Fibroblast of peridontal ligament (primary cell): ENCODE measurements at regions not wholly inside any gene's neighbourhood (a gene's known extent, or its start where the extent isn't known, plus 50 kb on each side); places are given as distances from the start of the nearest gene placed in this dataset.
A peak's percentile ranks its signal among the peaks of the same experiment; 100 is the strongest.
"Not testable (repeated sequence)": the region's sequence is repeated elsewhere in the genome, so short reads cannot be mapped to it uniquely, and the experiment has no call there.

Experiments used
- DNase-seq: peaks from one replicate; pipeline ENCODE4 v3.0.0-alpha.2; 2010; ENCODE audit errors: extremely low read depth

DNA sequence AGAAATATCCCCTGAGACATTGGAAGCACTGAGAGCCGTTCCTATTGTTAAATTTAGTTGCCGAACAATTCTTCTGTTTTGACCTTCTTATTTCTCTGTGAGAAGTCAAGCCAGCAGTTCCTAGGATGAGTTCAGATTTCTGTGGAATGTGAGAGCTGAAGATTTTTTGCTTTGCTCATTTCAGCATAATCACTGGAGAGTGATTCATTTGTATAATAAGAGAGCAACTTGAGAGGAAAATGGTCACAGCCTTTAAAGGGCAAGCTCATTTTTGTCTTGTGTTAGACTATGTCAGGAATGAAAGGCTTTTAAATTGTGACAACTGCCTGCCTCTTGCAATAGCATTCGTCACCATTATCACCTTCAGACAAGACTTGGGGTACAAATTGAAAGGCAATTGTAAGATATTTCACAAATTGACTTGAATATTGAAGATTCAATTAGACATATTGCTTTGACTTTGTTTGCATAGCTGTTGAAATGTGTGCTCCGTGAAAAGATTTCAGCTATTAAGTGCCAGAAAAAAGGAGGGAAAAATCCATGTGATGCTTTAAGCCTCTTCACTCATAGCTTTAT is 900.0 kb upstream of the GOT2 start:
- peak; percentile 93 for DNase-seq

DNA sequence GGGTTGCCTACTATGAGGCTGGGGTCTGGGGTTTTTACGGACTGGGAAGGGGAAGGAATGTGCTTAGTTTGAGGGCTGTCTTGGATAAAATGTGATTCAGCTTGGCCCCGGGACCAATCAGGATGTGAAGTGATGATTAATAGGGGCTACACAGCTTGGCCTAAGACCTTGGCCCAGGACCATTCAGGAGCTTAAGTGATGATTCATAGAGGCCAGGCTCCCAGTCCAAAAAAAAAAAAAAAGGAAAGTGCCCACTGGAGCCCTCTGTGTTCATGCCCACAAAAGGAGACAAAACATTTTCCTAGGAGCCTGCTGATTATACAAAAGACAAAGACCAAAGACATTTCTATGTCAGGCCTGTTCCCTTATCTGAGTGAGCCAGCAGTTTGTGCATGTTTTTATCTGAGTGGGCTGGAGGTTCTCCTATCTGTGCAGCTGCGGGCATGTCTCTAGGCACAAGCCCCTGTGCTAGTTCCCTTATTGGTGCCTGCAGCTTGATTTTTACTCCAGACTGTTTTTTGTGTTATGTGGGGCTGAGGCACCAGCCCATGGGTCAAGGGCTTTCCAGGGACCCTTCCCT is 898.2 kb upstream of the GOT2 start:
- DNase-seq, result peak; percentile 86

DNA sequence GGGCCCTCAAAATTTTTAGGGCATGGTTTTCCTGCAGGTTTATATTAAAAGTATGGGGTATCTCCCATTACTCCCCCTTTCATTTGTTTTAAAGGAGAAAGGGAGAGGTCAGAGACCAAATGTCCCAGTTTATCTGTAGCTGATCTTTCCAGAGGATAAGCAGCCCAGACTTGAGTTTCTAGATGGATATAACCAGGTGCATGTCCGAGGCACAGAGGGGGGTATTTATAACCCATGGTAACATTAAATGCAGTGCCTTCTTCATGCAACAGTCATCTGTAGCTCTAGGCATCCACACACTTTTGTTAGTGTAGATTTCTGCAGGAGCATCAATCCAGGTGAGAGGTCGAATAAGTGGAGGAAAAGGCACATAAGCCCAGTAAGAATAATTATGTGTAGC is 890.3 kb upstream of the GOT2 start:
- DNase-seq, result not testable (repeated sequence)

DNA sequence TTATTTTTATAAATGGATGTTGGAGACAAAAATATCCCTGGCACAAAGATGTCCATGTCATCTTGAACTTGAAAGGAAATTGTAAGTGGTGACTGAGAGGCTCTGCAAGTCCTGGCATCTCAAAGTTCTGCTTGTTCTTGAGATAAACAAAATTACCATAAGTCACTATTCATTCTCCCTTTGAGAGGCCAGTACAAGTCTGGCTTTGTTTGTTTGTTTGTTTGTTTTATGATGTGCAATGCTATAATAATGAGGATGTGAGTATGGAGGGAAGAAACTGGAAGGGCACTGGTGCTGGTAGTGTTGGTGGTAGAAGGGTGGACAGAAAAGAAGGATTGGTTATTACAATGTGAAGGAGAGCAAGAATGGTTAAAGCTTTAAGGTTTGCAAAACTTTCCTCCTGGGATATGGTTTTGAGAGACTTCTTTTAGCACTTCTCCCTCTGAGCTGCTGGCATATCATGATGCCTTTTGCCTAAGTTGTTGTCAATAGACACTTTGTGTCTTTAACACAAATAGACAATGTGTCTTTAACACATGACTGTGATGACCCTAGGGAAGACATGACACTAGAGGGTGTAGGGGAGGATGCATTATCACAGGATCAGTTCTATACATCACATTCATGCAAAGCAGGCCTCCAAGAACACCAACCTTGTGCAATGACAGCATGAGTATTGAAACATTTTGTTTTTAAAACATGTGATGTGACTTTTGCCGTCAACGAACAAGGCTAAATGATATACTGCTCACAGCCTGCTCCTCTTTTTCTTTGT is 880.5 kb upstream of the GOT2 start:
- DNase-seq, result no peak

DNA sequence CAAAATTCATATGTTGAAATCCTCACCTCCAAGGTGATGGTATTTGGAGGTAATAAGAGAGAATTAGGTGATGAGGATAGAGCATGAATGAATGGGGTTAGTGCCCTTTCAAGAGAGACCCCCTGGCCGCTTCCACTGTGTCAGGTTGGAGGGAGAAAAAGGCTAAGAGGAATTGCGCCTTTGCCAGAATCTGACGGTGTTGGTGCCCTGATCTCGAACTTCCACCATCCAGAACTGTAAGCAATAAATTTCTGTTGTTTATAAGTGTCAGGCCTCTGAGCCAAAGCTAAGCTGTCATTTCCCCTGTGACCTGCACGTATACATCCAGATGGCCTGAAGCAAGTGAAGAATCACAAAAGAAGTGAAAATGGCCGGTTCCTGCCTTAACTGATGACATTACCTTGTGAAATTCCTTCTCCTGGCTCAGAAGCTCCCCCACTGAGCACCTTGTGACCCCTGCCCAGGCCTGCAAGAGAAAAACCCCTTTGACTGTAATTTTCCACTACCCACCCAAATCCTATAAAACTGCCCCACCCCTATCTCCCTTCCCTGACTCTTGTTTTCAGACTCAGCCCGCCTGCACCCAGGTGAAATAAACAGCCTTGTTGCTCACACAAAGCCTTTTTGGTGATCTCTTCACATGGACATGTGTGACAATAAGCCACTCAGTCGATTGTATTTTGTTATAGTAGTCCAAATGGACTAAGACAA is 878.9 kb upstream of the GOT2 start:
- not testable (repeated sequence) for DNase-seq

DNA sequence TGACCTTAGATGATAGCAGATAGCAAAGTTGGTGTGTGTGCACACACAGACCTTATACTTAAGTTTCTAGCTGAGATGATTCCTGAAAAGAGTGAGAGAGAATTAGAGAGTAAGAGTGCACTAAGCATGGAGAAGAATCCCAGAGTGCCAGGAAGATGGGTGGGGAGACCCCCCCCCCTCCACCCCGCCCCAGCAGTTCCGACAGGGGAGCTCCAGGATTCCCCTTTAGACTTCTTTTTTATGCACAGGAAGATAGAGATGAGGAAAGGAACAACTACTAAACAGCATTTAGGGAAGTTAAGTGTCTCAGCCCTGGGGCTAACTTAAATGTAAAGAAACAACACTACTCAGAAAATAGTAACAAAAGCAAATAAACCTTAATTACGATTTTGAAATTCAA is 878.0 kb upstream of the GOT2 start:
- no peak for DNase-seq

DNA sequence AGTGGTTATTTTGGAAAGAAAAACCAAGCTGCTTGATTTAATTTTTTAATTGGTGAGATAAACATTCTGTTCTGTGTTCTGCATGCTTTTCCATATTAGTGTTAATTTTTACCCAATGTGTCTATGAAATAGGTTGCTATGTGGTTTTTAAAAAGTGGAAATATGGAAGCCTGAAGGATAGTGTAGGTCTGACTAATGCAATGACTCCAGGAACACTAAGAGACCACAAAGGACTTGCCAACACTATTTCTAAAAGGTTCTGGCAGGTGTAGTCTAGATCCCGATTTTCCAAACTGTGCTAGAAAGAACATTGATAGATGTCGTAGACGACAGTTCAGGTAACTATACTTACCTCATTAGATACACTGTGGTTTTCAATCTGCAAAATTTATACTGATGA is 877.4 kb upstream of the GOT2 start:
- no peak for DNase-seq

DNA sequence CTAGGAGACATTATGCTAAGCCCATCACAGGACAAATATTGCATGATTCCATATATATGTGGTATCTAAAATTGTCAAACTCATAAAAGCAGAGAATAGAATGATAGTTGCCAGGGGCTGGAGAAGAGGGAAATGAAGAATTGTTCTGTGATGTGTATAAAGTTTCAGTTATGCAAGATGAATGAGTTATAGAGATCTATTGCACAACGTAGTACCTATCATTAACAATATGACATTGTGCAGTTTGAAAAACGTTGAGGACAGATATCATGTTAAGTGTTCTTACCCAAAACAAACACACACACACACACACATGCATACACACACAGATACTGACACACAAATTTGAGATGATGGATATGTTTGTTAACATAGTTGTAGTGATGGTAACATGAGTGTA is 871.6 kb upstream of the GOT2 start:
- DNase-seq, result no peak

DNA sequence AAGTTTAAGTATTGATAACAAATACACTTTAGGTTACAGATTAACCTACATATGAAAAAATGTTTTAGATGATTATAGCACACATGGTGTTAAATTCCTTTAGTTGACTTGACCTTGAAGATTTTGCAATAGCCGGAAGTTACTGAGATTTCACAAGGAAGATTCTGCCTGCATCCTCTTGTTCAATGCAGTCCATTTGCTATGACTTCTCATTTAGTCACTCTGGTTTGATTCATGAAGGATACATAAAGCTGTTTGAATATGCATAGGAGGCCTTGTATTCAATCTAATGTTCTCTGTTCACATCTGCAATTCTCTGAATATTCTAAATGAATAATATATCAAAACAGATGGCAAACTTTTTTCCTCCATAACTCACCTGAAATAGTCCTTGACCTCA is 870.2 kb upstream of the GOT2 start:
- DNase-seq, result peak; percentile 48

DNA sequence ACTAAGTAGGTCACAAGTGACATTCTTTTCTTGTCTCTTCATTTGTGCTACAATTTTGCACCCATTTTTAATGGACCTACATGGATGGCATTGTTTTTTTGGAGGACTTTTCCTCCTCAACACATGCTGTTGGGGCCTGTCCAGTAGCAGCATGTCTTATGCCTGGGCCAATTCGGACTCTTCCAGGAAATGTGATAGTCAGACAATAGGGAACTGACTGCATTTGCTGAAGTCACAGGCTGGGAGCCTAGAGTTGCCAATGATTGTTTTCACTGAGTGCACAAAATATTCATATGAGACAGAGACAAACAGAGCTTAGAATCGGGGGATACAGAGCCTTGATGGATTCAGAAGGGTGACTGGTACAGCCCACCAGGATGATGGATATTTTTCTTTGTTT is 867.3 kb upstream of the GOT2 start:
- no peak for DNase-seq

DNA sequence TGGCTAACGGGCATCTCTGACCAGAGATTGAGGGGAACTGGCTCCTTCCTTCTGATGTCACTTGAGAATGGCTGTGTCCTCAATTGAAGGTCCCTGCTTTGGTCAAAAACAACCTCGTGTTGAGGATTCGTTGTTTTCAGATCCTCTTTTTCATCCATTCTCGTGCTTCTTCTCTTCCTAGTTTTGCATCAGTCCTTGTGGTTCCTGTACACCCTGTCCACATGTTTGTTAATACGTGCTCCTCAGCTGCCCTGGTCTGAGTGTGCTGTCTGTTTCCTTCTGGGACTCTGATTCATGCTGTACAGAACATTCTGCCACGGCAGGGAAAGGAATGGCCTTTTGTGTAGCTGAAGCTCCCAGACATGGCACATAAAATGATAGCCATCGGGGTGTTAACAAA is 863.2 kb upstream of the GOT2 start:
- DNase-seq, result no peak

DNA sequence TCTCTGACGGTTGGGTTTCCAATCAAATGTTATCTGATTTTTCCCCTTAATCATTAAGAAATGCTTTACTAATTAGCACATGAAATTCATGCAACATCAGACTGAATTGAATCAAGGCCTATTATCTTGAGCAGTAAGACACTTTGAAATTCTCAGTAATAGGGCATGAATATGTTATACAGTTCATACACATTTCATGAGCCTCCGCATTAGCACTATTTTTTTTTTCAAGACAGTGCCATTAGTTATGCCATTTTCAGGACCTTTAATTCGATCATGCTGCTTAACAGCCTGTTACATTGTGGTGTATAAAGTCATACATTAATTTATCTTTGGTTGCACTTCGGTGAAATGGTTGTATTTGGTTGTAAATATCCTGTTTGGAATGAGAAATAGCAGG is 862.6 kb upstream of the GOT2 start:
- DNase-seq, result no peak

DNA sequence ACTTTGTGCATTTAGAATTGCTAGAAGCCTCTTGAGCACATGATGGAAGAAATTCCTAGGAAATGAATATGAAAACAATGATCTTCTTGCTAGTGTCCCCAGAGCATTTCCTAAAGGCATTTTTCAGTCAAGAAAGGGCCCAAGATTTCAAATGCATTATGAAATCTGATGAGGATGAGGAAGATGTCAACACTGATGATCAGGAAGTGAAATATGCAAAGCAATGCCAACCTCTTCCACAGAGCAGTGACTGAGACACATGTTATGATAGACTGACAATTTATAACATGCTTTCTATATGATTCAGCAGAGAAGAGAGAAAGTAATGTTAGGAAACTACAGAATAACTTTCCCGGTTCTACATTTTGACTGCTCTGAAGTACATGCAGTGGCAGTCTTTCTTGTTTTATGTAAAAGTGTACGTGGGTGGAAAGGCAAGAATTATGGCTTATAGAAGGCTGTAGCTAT is 859.1 kb upstream of the GOT2 start:
- DNase-seq, result peak; percentile 99

DNA sequence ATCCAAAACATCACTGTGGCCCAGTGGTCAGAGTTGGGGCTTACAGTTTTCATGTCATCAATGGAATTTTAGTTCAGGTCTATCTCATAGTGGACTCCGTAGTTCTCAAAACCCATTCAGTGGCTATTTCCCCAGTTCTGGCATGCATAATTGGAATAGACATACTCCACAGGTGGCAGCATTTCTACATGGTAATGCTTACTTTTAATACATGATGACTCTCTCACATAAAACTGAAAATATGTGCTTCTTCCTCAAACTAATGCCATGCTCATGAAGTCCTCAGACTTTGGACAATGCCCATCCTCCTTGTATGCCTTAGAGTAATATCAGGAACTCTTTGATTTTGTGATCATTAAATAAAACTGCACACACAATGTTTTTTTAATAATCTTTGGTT is 857.4 kb upstream of the GOT2 start:
- peak; percentile 71 for DNase-seq

DNA sequence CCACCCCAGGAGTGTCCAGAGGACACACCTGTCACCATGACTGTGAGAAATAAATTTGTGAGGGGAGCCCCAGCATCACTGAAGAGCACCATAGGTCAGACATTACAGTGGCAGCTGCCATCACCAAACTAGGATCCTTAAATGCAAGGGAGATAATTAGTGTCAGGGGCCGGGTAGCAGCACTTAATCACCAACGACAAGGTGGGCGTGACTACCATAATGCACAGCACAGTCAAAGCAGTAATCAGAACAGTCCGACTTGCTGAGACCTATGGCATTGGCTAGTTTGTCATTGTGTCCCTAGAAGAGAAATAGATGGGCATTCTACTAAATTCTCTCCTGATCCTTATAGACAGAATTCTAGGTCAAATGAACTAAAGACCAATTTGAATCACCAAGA is 856.7 kb upstream of the GOT2 start:
- no peak for DNase-seq

DNA sequence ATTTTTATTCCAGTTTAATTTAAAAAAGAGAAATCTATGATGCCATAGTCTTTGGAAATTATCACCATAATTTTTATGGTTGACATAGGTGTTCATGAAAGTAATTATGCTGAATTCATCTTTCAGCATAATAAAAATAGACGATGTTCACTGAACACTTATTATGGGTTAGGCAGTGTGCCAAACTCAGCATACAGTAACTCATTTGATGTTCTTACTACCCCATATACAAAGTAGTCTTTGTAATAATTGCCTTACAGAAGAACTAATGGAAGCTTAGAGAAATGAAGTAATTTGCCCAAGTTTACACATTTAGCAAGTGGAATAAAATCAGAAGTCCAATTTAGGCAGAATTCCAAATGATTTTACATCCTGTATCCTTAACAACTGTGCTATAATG is 852.2 kb upstream of the GOT2 start:
- DNase-seq, result no peak

DNA sequence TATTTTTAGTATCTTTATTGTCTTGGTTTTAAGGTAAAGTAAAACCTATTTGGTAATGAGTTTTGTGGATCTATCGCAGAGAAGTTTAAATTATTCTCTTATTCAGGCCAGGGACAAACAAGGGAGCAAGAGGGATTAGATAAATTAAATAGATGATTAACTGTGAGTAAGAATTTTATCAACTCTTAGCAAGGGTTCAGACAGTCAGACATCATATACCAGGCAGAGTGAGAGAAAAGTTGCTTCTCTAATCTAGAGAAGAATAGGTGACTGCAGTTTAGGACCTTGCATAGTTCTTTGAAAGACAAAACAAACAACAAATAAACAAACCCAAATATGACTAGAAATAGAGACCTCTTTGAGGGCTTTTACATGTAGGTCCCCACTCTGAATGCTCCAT is 840.2 kb upstream of the GOT2 start:
- DNase-seq, result no peak

DNA sequence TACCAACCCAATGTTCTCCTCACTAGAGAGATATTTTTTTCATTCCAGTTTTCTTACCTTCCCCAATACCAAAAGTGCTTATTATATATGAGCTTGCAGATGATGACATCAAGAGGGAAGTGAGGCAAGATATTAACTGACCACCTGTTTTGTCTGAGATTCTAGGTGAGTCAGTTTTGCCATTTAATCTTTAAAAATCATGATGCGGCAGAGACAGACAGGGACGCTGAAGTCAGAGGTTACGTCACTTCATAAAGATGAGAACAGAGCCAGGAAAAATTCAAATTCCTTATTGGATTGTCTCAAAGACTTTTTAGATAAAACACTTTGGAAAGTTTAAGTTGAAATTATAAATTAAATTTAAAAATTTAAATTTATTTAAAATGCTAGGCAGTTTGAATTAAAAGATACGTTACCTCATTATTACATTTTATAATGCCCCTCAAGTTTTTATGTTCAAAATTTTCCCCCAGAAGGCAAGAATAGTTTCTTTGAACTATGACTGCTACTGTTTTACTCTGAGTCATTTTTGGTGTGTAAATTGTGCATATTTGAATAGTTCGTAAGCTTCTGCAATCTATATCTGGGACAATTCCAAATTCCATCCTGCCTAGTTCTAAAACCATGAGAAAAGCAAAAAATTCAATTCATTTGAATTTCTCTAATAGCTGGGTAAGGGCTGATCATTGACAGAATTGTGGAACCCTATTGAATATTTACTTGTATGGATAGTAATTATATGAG is 839.6 kb upstream of the GOT2 start:
- peak; percentile 96 for DNase-seq

DNA sequence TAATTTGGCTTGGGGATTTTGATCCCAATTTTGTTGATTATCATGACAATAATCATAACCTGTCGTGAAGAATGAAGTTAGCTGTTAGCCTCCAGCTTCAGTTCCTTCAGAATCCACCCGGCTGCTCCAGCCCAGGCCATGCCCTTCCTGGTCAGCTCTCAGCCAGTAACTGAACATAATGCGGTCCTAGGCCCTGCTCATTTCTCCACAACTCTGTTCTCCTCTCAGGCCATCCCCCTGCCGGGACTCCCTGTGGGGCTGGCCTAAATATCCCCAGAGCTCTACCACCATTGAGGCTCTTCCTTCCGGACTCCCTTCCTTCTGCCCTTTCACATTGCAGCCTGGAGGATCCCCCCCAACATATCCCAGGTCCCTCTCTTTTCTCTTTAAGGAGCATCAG is 833.4 kb upstream of the GOT2 start:
- no peak for DNase-seq

DNA sequence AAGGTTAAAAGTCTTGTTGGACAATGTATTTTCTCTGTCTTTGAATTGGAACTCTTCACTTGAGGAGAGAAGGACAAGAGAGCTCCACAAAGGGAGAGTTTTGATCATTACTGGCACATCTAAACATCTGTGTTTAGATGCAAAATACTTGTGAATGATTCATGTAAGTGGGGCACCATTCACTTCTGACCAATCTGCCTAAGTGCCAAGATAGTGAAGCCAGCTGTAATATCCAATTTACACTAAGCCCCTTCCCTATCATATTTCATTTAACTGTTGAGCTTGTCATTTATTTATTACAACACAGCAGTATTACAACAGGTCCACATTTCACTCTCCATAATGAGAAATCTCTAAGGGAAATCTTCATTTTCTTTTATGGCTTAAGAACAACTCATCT is 832.3 kb upstream of the GOT2 start:
- DNase-seq, result peak; percentile 75

DNA sequence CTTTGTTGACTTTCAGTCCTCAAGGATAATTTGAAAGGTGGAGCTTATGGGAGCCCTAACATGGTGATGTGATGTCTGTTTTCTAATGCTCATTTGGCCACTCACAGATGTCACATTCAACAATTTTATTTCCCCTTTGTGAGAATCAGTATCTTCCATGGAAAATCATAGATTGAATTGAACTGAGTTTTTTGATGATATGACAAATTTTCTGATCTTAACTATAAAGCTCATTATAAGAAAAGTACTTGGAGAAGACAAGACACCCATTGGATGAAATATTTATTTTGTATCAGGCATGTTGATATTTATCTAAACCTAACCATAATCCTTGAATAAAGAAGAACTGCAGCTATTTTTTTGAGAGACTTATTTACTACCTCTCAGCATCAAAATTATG is 824.6 kb upstream of the GOT2 start:
- DNase-seq, result no peak

DNA sequence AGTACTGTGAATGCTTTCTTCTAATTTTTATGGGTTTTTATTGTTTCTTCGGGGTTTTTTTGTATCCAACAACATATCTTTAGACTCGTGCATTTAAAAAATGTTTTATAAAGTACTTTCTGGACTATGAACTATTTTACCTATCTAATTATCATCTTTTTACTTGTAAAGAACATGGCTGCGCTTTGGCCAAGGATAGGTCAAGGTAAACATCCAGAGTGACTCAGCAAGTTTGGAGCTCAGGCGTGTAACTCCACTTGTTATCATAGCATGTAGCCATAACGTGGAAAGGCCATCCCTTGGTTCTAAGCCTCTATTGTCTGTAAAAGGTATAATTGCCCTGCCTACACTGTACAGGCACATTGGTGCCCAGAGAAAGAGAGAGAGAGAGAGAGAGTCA is 818.0 kb upstream of the GOT2 start:
- no peak for DNase-seq
